GM12865 (cell line): ENCODE measurements at regions not wholly inside any gene's neighbourhood (a gene's known extent, or its start where the extent isn't known, plus 50 kb on each side); places are given as distances from the start of the nearest gene placed in this dataset.

ENCODE experiments used
- DNase-seq: peaks from one replicate; pipeline ENCODE4 v3.0.0; 2010; ENCODE audit warnings: low read depth
- H3K4me3 ChIP-seq: 2 replicates; pipeline ENCODE4 v1.5.1; 2011; ENCODE audit warnings: mild to moderate bottlenecking, low read depth, low read length, control low read depth
- CTCF ChIP-seq: IDR thresholded peaks from 2 replicates; pipeline ENCODE4 v1.5.1; 2011; ENCODE audit warnings: low read length, control low read depth, low read depth, inconsistent platforms; ENCODE audit not compliant: insufficient read depth; ENCODE audit errors: missing control alignments

- no peak overlapping the region for H3K4me3 ChIP-seq
- no peak for TF ChIP-seq CTCF
- no peak for DNase-seq
Observed at GRCh38 chr5:116834796-116835515, 260.3 kb upstream of the SEMA6A start.

DNA sequence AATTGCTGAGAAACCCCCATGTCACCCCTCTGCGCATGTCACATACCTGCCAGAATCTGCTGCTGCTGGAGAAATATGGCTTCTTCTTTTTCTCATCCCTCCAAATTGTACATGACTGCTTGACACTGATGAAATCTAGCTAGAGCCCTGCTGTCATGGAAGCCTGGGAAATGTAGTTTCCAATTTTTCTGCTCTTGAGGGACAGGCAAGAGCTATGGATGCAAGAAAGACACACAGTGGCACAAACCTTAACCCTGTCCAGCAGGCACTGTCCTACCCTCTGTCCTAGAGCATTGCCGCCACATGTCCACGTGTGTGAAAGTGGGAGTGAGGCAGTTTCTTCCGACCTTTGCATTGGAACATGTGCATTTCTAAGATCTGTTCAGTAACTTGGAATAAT, 255.5 kb upstream of the SEMA6A start:
- TF ChIP-seq CTCF, result no peak
- DNase-seq, result no peak
- H3K4me3 ChIP-seq, result no peak overlapping the region

GRCh38 chr5:116827078-116827477, 252.5 kb upstream of the SEMA6A start:
- no peak overlapping the region for H3K4me3 ChIP-seq
- DNase-seq, result no peak
- no peak for TF ChIP-seq CTCF

- TF ChIP-seq CTCF, result no peak
- no peak overlapping the region for H3K4me3 ChIP-seq
Observed at GRCh38 chr5:116825486-116825885, 250.9 kb upstream of the SEMA6A start.

DNA sequence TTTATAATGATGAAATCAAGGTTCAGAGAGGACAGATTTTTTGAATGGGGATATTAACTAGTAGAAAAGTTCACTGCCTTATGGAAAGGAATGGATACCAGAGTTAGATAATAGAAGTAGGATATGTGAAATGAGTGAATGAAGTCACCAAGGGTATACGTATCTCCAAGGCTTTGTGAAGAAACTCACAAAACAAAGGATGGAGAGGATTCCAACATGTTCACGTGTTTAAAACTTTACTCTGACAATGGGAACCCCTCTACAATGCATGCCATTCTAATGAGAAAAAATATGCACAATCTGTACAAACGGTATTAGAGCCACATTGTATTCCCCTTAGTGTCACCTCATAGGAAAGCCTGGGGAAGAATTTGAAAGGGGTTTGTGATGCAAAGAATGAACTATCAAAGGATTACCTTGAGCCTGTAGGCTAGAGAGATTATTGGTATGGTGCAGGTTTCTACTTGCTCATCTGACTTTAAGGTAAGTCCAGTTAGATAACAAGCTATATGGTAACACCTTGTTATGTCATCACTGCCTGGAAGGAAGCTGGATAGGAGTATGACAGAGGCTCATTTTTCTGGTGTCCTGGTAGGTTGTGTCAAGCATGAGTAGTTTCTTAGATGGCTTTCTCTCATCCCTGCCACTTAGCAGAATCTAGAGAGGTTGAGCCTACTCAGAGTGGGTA, 250.3 kb upstream of the SEMA6A start:
- no peak for DNase-seq
- H3K4me3 ChIP-seq, result no peak overlapping the region
- TF ChIP-seq CTCF, result no peak

More at GRCh38 chr5:116825486-116825885, 250.9 kb upstream of the SEMA6A start:
- DNase-seq, result no peak

- H3K4me3 ChIP-seq, result no peak overlapping the region
- DNase-seq, result no peak
- no peak for TF ChIP-seq CTCF
Observed at GRCh38 chr5:116814626-116815385, 240.2 kb upstream of the SEMA6A start.
